Fibroblast of pulmonary artery (primary cell): ENCODE measurements at regions not wholly inside any gene's neighbourhood (a gene's known extent, or its start where the extent isn't known, plus 50 kb on each side); places are given as distances from the start of the nearest gene placed in this dataset.

Experiments used
- DNase-seq: peaks from one replicate; pipeline ENCODE4 v3.0.0-alpha.2; 2010; ENCODE audit warnings: low read depth
- H3K4me3 ChIP-seq: replicated peaks from 2 replicates; pipeline ENCODE4 v1.5.1; 2011; ENCODE audit warnings: low read depth, mild to moderate bottlenecking, control low read depth, low read length, moderate library complexity
- CTCF ChIP-seq: IDR thresholded peaks from 2 replicates; pipeline ENCODE4 v1.5.1; 2011; ENCODE audit warnings: mild to moderate bottlenecking, control low read depth, low read length, inconsistent platforms; ENCODE audit errors: missing control alignments

GRCh38 chr12:19937161-19937560, 431.2 kb upstream of the PDE3A start:
- no peak overlapping the region for H3K4me3 ChIP-seq
- no peak for DNase-seq
- TF ChIP-seq CTCF, result no peak

GRCh38 chr12:19938031-19938430, 430.3 kb upstream of the PDE3A start:
- no peak for TF ChIP-seq CTCF
- H3K4me3 ChIP-seq, result no peak overlapping the region
- no peak for DNase-seq

- H3K4me3 ChIP-seq, result no peak overlapping the region
Observed at GRCh38 chr12:19938491-19938890, 429.8 kb upstream of the PDE3A start.

GRCh38 chr12:19940267-19940666, 428.1 kb upstream of the PDE3A start:
- no peak for DNase-seq
- no peak for TF ChIP-seq CTCF
- H3K4me3 ChIP-seq, result no peak overlapping the region

More at GRCh38 chr12:19938491-19938890, 429.8 kb upstream of the PDE3A start:
- no peak for TF ChIP-seq CTCF
- no peak for DNase-seq

- DNase-seq, result no peak
- no peak overlapping the region for H3K4me3 ChIP-seq
- no peak for TF ChIP-seq CTCF
Observed at GRCh38 chr12:19941096-19941495, 427.2 kb upstream of the PDE3A start.

GRCh38 chr12:19945559-19946435, 422.5 kb upstream of the PDE3A start:
- peak; percentile 74 for DNase-seq
- no peak overlapping the region for H3K4me3 ChIP-seq
- TF ChIP-seq CTCF, result no peak

- H3K4me3 ChIP-seq, result peak overlapping the region; percentile 29
- DNase-seq, result peak; percentile 95
- no peak for TF ChIP-seq CTCF
Observed at GRCh38 chr12:19946550-19946949, 421.8 kb upstream of the PDE3A start.
